Kidney epithelial cell (primary cell): ENCODE measurements at regions not wholly inside any gene's neighbourhood (a gene's known extent, or its start where the extent isn't known, plus 50 kb on each side); places are given as distances from the start of the nearest gene placed in this dataset.
A peak's percentile ranks its signal among the peaks of the same experiment; 100 is the strongest.

ENCODE experiments used
- DNase-seq: peaks from one replicate; pipeline ENCODE4 v3.0.0-alpha.2; 2010; ENCODE audit warnings: low read depth
- H3K27me3 ChIP-seq: 2 replicates; pipeline ENCODE4 v1.6.0; 2011; ENCODE audit warnings: low read length; ENCODE audit not compliant: control insufficient read depth, insufficient read depth
- H3K36me3 ChIP-seq: 2 replicates; pipeline ENCODE4 v1.5.1; 2011; ENCODE audit warnings: low read length; ENCODE audit not compliant: control insufficient read depth, insufficient read depth
- H3K4me3 ChIP-seq: 2 replicates; pipeline ENCODE4 v1.5.1; 2011; ENCODE audit warnings: low read depth, mild to moderate bottlenecking, control low read depth, low read length
- CTCF ChIP-seq: IDR thresholded peaks from 2 replicates; pipeline ENCODE4 v1.5.1; 2011; ENCODE audit warnings: mild to moderate bottlenecking, moderate library complexity, low read length, control low read depth, inconsistent platforms; ENCODE audit not compliant: insufficient read depth, poor library complexity, severe bottlenecking

GRCh38 chr12:68400226-68400829, 68.2 kb upstream of the MDM1 start:
- H3K27me3 ChIP-seq = no peaks in the 10 kb centered on the region
- no peaks in the 10 kb centered on the region for H3K36me3 ChIP-seq
- DNase-seq = peak; percentile 48
- no peak for TF ChIP-seq CTCF
- no peak overlapping the region for H3K4me3 ChIP-seq

GRCh38 chr12:68402422-68402821, 70.3 kb upstream of the MDM1 start:
- no peaks in the 10 kb centered on the region for H3K36me3 ChIP-seq
- H3K27me3 ChIP-seq = no peaks in the 10 kb centered on the region
- no peak for DNase-seq
- H3K4me3 ChIP-seq = no peak overlapping the region
- no peak for TF ChIP-seq CTCF

DNA sequence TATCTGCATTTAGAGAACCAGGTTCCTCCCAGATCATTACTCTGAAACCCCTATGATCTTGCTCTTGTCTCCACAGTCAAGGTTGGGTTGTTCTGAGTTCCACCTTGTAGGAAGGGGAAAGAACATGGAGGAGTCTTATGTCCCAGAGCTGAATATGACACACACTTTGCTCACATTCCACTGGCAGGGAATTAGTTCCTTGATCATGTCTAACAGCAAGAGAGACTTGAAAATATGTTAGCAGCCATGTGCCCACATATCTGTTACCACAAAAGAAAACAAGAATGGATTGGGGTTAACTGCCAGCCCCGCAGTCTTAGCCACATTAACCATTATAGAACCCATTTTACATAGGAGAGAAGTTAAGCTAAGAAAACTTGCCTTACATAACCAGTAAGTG, 71.1 kb upstream of the MDM1 start:
- no peak for DNase-seq
- H3K36me3 ChIP-seq = no peaks in the 10 kb centered on the region
- H3K27me3 ChIP-seq = no peaks in the 10 kb centered on the region
- H3K4me3 ChIP-seq = no peak overlapping the region
- TF ChIP-seq CTCF = no peak

DNA sequence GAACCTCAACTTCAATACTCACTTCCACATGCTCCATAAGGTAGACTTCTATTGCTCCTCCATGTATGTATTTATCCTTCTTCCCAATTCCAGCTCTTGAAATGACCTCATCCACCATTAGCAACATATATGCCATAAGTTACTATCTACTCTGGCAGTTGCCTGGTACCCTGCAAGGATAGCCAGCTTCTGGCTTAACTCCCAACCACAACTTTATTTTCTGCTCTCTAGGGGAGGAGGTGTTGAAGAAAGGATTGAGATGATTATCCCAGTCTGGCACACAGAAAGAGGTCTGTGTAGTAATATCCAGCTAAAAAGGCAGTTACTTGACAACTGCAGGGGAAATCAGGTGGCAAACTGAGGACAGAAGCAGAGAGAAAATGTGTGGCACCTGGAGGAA, 71.5 kb upstream of the MDM1 start:
- no peaks in the 10 kb centered on the region for H3K36me3 ChIP-seq
- H3K4me3 ChIP-seq = no peak overlapping the region
- no peaks in the 10 kb centered on the region for H3K27me3 ChIP-seq
- no peak for DNase-seq
- no peak for TF ChIP-seq CTCF

DNA sequence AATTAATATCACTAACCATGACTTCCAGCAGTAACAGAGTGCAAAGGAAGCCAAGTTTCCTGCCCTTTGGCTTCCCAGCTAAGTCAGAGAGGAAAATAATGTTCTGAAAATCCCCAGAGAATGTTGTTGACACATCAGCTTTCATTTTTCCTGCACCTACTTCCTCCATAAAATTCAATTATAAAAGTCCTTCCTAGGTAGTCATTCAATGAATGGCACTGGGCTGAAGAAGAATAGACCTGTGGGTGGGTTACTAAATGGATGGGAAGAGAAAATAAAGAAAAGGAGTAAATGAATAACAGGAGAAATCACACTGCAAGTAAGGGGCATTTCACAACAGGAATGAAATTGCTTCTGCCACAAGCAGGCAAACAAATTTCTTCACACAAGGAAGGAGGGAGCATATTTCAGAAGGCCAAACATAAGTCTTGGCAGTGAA, 73.2 kb upstream of the MDM1 start:
- DNase-seq = peak; percentile 21
- Histone ChIP-seq H3K4me3 (no peak overlapping the region), H3K36me3 (no peaks in the 10 kb centered on the region), H3K27me3 (no peaks in the 10 kb centered on the region)
- no peak for TF ChIP-seq CTCF

DNA sequence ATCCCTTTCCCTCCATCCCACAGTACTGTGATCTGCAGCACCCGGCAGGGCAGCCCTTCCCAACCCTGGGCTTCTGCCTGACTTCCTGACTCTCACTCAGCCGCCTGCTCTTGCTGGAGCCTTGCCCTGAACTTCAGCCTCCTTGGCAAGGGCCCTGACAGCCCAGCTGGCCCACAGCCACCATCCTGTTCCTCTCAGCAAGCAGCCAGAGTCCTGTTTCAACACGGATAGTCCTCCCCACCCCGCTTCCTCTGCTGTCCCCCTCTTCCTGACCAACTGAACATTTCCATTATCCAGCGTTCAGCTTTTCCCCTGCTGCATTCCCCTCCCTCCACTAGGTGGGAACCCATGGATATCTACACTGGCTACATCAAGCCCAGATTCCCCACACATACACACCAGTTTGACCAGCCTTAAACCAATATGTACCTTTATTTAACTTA, 74.0 kb upstream of the MDM1 start:
- Histone ChIP-seq H3K4me3 (no peak overlapping the region), H3K27me3 (no peaks in the 10 kb centered on the region), H3K36me3 (no peaks in the 10 kb centered on the region)
- TF ChIP-seq CTCF = no peak
- DNase-seq = no peak
